HG03571 (cell line): ENCODE measurements at regions not wholly inside any gene's neighbourhood (a gene's known extent, or its start where the extent isn't known, plus 50 kb on each side); places are given as distances from the start of the nearest gene placed in this dataset.

Experiments used
- ATAC-seq: cut with Tn5 transposase; IDR thresholded peaks from one replicate; pipeline ENCODE4 v1.9.1; 2021; ENCODE audit not compliant: unreplicated experiment

- no peak for ATAC-seq
Measured at GRCh38 chr1:81446000-81446669, 354.6 kb upstream of the ADGRL2 start.

GRCh38 chr1:81443288-81443687, 357.4 kb upstream of the ADGRL2 start:
- ATAC-seq = no peak

GRCh38 chr1:81439046-81439823, 361.5 kb upstream of the ADGRL2 start:
- ATAC-seq = no peak

- ATAC-seq = peak; percentile 89
Measured at GRCh38 chr1:81437649-81438048, 363.1 kb upstream of the ADGRL2 start.

- no peak for ATAC-seq
Measured at GRCh38 chr1:81437213-81437612, 363.5 kb upstream of the ADGRL2 start.

GRCh38 chr1:81435175-81435574, 365.6 kb upstream of the ADGRL2 start:
- no peak for ATAC-seq

GRCh38 chr1:81433676-81434075, 367.1 kb upstream of the ADGRL2 start:
- no peak for ATAC-seq

- no peak for ATAC-seq
Measured at GRCh38 chr1:81432654-81433109, 368.1 kb upstream of the ADGRL2 start.

- ATAC-seq = no peak
Measured at GRCh38 chr1:81432059-81432458, 368.7 kb upstream of the ADGRL2 start.

- no peak for ATAC-seq
Measured at GRCh38 chr1:81431624-81432000, 369.1 kb upstream of the ADGRL2 start.

- ATAC-seq = peak; percentile 47
Measured at GRCh38 chr1:81430955-81431623, 369.6 kb upstream of the ADGRL2 start.

- ATAC-seq = no peak
Measured at GRCh38 chr1:81430236-81430938, 370.3 kb upstream of the ADGRL2 start.

- peak; percentile 56 for ATAC-seq
Measured at GRCh38 chr1:81428998-81429397, 371.7 kb upstream of the ADGRL2 start.

GRCh38 chr1:81424816-81425215, 375.9 kb upstream of the ADGRL2 start:
- ATAC-seq = no peak

GRCh38 chr1:81424061-81424460, 376.7 kb upstream of the ADGRL2 start:
- ATAC-seq = no peak

GRCh38 chr1:81420760-81421159, 380.0 kb upstream of the ADGRL2 start:
- ATAC-seq = peak; percentile 98

- peak; percentile 91 for ATAC-seq
Measured at GRCh38 chr1:81414488-81415015, 386.2 kb upstream of the ADGRL2 start.

GRCh38 chr1:81412954-81413353, 387.8 kb upstream of the ADGRL2 start:
- no peak for ATAC-seq

GRCh38 chr1:81410941-81411340, 389.8 kb upstream of the ADGRL2 start:
- ATAC-seq = no peak

- ATAC-seq = no peak
Measured at GRCh38 chr1:81410351-81410750, 390.4 kb upstream of the ADGRL2 start.

GRCh38 chr1:81409780-81410274, 390.9 kb upstream of the ADGRL2 start:
- ATAC-seq = no peak
